Left renal cortex interstitium (tissue), 4 donors: ENCODE measurements at regions not wholly inside any gene's neighbourhood (a gene's known extent, or its start where the extent isn't known, plus 50 kb on each side); places are given as distances from the start of the nearest gene placed in this dataset.

ENCODE experiments used
- DNase-seq, 4 donors: peaks; one replicate each; pipeline ENCODE4 v3.0.0-alpha.2; 2013; ENCODE audit warnings: low read depth in 4 of 4, low spot score in 2 of 4, missing footprints in 1 of 4

DNA sequence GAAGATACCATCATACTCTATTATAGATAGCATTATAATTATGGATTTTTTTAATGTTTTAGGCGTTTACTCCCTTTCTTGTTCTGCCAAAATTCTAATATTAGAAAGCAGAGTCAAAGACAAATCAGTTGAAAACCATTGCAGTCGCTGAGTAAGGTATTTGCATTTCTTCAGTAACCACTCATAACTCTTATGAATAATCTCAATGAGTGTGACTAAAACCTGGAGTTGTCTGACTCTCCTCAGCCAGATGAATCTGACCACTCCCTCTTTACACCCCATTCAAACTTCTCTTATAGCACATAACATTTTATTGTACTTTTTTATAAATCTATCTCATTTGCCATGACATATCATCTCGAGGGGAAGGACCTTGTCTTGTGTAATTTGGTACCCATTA is 1006.5 kb downstream of the DIAPH3 start:
- no peak for DNase-seq

DNA sequence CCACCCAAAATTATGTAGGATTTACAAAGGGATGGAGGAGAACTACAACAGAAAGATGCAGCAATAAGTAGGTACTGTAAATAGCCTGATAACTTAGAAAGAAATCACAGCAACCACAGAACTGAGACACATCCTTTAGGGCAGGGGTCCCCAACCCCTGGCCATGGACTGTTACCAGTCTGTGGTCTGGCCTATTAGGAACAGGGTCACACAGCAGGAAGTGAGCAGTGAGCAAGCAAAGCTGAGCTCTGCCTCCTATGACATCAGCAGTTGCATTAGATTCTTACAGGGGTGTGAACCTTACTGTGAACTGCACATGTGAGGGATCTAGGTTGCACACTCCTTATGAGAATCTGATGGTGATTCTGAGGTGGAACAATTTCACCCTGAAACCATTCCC is 997.6 kb downstream of the DIAPH3 start:
- DNase-seq = no peak

DNA sequence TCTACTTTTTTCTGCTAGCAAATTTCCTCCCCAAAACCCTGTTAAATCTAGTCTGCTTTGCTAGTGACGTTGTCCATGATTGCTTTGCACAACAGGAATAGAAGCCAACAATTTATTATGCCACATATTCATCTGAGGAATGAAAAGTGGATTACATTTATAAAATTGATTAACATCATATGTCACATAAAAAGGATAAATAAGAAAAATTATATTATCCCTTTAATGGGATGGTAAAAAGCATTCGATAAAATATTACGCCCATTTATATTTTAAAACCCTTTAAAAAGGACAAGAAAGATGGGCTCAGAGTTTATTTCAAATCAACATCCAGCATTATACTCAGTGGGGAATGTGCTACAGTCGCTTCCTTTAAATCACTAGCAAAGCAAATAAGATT is 991.7 kb downstream of the DIAPH3 start:
- DNase-seq = no peak

DNA sequence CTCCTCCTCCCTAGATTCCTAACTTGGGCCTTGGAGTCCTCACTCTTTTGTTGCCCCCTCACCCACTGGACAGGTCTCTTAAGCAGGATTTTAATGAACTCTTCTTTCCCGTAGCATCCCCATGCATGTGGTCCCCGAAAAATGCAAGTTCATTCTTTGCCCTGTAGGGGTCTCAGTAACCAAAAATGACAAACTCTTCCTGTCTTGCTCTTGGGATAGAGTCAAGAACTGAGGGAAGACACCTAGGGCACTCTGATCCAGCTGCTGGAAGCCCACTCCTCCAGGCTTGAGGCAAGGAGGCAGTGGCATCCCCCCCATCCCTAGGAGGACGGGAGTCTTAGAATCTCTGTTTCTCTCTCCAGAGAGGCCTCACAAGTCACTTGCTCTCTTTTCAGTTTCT is 987.0 kb downstream of the DIAPH3 start:
- DNase-seq = no peak

DNA sequence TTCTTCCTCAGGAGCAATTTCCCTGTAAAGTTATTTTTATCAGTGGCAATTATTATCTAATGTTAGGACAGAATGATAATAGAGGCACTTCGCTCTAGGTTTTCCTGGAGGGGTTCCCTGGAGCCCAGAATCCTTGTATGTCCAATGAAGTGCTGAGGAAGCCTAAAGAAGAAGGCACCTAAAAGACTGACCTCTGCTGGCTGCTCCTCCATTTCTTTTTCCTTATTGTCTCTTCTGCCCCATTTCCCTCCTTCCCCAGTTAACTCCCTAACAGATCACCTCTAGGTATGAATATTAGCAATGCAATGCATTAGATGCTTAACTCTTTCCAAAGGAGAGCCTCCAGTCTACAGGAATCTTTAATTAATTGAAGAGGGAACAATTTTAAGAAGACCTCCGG is 985.4 kb downstream of the DIAPH3 start:
- no peak for DNase-seq

DNA sequence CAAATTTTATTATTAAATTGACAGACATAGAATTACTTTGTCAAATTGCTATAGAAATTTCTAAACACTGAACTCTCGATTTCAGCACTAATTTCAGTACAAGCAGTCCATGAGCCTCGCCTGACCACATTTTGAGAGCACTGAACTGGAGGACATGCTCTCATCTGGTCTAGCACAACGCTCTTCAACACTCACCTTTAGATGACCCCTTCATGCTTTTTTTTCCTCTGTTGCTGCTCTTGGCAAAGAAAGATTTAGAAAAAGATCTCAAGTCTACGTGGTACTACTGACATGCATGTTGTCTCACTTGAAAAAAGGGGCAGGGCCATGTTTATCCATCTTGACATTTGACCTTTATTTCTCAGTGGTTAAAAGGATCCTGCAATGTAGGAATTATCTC is 981.5 kb downstream of the DIAPH3 start:
- DNase-seq = no peak

DNA sequence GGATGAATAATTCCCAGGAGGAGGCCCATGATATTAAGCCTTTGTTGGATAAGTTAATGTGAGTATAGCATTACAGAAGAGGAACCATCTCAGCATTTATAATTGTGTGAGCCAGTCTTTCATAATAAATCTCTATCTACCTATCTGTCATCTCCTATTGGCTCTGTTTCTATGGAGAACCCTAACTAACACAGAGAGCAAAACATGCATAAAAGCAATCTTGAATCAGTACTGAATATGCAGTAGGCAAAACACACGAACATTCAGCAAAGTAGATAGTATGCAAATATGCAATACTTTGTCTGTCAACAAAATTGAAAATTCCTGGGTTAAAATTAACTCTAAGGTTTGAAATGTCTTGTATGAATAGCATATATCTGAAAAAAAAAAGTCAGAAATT is 966.3 kb downstream of the DIAPH3 start:
- no peak for DNase-seq

DNA sequence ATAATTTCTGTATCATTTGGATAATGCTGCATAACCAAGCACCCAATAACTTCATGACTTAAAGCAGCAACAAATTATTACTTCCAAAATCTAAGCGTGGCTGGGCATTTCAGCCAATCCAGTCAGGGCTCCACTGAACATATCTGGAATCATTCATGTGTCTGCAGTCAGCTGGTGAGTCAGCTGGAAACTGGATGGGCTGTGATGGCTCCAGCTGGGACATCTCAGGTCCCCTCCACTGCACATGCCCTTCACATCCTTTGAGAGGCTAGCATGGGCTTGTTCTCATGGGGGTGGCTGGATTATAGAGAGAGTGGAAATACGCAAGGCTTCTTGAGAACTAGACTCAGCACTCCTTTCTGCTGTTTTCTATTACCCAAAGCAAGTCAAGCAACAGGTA is 961.9 kb downstream of the DIAPH3 start:
- DNase-seq = no peak

DNA sequence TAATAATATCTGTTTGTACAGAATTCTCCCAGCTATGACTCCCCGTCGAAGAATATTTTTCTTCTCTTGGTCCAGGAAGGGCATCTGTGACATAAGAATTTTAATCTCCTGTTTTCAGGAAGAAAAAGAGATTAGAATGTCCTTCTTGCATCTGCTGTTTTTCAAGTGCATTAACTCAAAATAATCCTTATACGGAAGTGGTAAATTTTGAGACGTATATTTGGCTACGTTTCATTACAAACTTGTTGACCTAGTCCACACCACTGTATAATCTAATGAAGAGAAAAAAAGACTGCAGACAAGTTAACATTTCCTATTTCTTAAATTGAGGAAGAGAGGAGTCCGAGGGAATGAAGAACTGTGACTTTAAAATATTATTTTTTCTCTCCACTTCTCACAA is 959.9 kb downstream of the DIAPH3 start:
- no peak for DNase-seq

DNA sequence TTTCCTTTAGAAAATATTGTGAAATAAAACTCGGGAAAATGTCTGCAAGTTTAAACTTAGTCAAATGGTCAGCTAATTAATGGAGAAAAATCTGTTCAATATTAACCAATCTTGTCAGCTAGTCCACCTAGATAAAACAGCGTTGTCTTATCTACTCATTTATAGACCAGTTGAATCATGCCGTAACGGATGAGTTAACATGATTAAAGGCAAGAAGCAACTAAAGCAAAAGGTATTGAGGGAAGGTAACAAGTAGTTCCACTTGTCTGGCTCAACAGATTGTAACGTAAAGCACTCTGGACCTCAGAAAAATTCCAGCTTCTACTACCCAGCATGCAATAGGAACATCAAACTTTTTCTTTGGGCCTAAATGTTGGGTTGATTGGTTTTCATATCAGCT is 958.2 kb downstream of the DIAPH3 start:
- no peak for DNase-seq

DNA sequence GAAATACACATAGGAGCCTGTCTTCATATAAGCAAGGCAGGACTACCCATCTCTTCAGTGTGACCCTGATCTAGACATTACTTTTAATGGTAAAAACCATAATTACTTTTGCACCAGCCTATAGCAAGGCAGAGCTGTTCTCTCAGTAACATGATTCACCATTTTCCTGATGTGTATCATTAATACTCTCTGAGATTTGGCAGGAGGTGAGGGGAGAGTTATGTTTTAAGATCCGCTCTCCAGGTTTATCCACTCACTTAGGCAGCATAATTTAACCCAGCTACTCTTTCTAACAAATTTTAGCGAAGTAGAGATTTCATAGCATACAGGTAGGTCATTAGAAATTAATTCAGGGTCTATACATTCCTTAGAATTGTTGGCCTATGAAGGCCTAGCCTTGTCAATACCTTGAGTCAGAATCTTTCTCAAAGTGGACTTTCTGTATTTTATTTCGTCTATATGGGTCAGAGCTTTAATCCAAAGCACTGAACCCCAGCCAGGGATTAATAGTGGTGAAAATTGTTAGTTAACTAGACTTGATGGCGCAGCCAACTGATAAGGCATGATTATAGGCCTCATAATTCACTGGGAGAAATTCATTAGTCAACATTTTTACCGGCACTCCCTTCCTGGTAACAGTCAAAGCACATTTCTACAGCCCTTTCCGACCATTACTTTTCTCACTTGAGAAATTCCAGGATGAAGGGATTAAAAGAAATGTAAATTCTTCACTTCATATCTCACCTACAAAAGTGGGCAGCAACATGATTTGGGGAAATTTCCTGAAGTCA is 955.1 kb downstream of the DIAPH3 start:
- no peak for DNase-seq

DNA sequence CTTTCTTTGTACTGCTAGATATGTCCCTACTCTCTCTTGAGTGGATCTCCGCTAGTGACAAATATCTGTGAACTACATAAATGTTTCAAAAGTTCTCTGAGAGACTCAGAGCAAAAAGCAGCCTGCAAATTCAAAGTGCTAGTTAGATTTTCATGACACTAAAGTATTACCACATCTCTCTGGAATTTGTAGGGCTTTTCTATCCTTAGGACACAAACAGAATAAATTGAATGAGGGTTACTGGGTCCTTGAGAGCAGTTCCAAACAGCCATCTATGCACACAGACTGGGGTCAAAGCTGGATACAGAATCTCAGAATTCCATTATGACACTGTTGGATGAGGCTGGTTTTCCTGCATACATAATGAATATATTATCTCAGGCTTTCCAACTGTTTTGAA is 953.2 kb downstream of the DIAPH3 start:
- no peak for DNase-seq

DNA sequence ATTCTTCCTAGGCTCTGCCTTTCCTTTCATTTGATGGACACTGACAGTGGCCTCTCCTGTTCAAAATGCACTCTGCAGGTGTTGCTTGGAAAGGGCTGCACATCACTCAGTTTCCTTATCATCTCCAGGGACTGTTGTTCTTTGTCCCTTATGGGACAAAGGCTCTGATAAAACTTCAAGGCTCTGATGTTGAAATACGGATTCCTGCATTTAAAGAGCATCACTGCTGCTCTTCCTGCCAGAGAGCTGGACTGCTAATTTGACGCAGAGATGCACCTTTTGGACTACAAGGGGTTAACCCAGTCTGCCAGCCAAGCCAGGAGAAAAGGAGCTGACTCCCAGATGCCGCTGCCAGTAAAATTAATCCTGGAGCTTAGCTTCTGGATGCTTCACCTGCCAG is 952.1 kb downstream of the DIAPH3 start:
- no peak for DNase-seq

DNA sequence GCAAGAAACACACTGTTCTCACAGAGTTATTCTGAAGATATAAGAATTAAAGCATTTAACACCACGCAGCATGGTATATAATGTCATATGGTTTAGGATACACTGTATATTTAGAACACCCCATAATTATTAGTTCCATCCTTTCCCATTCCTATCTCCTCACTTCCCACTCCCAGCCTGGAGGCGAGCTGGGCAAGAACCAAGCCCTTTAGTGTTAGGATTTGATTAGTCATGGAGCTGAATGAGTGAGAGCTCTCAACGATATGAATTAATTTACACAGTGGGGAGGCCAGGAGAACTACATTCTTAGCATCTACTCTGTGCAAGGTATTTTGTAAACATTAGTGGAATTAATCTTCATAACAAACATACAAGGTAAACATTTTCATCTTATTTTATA is 934.3 kb downstream of the DIAPH3 start:
- no peak for DNase-seq

DNA sequence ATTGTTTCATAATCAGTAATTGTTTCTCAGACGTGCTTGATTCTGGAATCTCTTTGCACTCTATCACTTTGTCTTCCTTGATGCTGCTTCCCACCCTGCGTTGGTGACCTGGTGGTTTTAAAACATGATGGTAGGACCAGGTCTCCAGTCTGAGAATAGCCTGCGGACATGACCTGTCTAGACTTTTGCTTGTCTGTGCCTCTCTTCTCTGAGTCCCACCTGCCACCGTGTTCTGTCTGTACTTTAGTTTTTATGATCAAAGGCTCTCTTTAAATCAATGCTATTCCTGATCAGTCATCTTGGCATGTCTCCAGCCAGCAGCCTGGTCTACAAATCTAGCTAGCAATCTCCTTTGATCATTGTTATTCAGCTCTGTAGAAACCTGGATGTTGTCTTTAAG is 933.9 kb downstream of the DIAPH3 start:
- DNase-seq = no peak

DNA sequence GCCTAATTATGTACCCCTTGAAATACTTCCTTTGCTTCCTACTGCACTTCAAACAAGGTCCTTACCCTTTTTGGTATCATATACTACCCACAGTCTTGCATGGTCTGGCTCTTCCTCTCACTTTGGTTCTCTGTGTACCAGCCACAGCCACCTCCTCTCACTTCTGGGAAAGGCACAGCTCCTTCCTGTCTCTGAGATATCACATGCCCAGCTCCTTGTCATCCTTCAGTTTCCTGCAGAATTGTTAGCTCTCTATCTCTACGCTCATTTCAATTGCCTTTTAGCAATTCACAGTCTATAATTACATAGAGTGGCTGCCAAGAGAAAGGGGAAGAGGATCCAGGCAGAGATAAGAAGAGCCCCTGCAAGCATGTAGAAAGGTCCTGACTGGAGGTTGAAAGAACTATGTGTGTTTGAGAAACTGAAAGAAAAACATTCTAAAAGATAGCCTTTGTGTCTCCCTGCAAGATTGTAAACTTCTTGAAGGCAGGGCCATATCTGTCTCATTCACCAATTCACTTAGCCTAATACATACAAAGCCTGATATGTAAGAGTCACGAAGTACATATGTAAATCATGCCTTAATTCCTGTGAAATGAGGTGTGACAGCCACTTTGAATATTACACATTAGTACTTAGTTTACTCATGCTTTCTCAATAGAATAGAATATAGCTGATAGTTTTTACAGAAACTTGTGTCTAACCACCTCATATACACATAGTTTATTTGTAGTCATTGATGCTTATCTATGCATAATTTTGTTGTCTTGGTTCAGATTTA is 933.1 kb downstream of the DIAPH3 start:
- no peak for DNase-seq

DNA sequence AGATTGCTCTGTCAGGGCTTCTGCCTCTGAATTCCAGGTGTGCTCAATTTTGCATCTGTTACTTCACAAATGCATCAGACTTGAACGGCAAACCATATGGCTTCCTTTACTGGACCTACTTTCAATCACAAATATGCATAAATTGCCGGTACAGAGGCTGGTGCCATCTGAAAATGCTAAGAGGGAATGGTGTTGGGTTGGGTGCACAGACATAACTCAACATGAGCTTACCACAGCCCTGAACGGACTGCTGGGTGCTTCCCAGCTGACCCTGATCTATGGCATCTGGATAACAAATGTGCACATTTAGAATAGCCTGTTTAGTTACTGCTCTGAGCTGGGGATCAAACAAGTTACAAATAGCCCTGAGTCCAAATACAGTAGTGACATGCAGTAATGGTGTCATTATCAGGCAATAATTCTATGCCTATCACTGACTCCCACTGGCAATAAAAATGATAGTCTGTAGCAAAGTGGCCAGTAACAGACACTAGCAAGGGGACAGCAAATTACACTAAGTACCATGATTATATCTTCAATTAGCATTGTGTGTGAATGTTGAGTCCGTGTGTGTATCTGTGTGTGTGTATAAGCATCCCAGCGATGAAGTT is 927.3 kb downstream of the DIAPH3 start:
- no peak for DNase-seq

DNA sequence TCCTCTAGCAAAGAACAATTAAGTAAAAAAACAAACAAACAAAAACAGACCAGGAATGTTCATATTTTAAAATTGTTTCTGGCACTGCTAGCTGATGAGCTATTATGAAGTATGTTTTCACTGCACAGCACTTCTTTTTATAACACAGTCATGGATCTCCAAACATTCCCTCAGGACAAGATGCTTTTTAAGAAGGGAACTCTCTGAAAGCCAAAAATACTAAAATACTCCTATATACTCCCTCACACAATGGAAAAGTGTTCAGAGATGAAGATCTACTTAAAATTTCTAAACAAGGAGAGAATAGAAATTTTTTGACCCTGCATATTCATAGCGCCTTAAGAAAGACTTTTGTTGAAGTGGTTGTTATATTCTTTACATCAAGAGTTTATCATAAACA is 926.8 kb downstream of the DIAPH3 start:
- no peak for DNase-seq

DNA sequence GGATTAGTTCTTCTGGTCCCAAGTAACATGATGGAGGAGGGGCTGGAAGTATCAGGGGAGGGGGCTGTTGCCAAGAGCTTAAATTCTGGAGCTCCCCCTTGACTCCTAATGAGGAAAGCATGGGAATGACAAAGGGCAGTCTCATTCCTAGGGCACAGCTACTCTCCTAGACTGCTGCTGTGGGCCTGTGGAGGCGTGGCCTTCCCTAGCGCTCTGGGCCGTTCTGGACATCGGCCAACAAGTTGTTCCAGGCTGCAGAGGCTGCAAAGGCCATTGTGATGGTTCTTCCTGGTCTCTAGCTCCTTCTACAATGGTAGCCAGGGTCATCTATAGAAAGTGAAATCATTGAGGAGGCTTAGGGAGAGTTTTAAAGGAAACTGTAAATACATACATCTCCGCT is 916.6 kb downstream of the DIAPH3 start:
- DNase-seq = no peak

DNA sequence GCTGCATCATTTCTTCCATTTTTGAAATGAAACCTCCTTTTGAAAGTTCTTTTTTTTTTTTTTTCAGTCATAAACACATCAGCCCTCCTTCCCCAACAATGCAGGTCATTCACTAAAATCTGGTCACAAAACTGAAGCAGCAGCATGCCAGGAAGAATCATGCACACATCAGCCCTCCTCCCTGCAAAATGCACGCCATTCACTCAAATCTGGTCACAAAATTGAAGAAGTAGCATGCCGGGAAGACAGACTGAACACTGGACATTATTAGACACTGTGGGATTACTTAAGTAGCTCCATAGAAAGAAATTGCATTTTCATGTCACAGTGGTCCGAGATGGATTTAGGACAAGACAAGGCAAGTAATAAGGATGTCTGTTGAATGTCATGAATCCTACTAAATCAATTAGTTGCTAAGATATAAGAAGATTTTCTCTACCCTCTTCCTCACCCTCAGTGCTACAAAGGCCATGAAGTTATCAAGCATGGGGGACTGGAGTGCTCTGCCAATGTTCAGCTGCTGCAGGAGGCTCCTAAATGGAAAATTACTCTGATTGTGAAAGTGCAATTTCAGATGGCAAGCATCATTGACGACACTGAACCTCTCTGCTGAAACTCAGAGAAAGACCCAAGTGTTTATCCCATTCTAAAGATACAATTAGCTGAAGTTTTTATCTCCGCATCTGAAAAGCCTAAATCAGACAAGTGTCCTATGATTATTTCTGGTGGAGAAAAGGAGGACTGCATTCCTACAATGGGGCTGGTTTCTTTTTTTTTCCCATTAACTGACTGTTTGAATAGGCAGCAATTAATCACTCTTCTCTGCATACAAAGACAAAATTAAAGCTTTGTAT is 913.2 kb downstream of the DIAPH3 start:
- no peak for DNase-seq
